G401.6 (cell line): ENCODE measurements at regions not wholly inside any gene's neighbourhood (a gene's known extent, or its start where the extent isn't known, plus 50 kb on each side); places are given as distances from the start of the nearest gene placed in this dataset.

Source experiments
- FAIRE-seq: peaks from 2 replicates; lab custom pipeline; 2012; peaks lifted over from hg19 to GRCh38; lab: Jason Lieb, UNC

GRCh38 chr9:124179196-124180071 lies 78.3 kb upstream of the NEK6 start:
- no peak for FAIRE-seq

- no peak for FAIRE-seq
Measured at GRCh38 chr9:124180557-124180956, 77.2 kb upstream of the NEK6 start.

- no peak for FAIRE-seq
Measured at GRCh38 chr9:124182741-124183140, 75.0 kb upstream of the NEK6 start.

GRCh38 chr9:124183772-124184171 lies 74.0 kb upstream of the NEK6 start:
- FAIRE-seq, result no peak

GRCh38 chr9:124185413-124185812 lies 72.3 kb upstream of the NEK6 start:
- FAIRE-seq, result no peak

- no peak for FAIRE-seq
Measured at GRCh38 chr9:124187311-124187710, 70.4 kb upstream of the NEK6 start.

GRCh38 chr9:124188331-124189110 lies 69.2 kb upstream of the NEK6 start:
- no peak for FAIRE-seq

GRCh38 chr9:124190761-124191160 lies 67.0 kb upstream of the NEK6 start:
- FAIRE-seq, result no peak

GRCh38 chr9:124191691-124192395 lies 65.9 kb upstream of the NEK6 start:
- no peak for FAIRE-seq

- no peak for FAIRE-seq
Measured at GRCh38 chr9:124196814-124197176, 61.0 kb upstream of the NEK6 start.

- FAIRE-seq, result no peak
Measured at GRCh38 chr9:124197177-124198095, 60.3 kb upstream of the NEK6 start.

GRCh38 chr9:124198331-124198730 lies 59.4 kb upstream of the NEK6 start:
- no peak for FAIRE-seq

GRCh38 chr9:124198948-124199347 lies 58.8 kb upstream of the NEK6 start:
- no peak for FAIRE-seq

GRCh38 chr9:124199474-124199873 lies 58.3 kb upstream of the NEK6 start:
- no peak for FAIRE-seq

GRCh38 chr9:124202447-124202971 lies 55.2 kb upstream of the NEK6 start:
- no peak for FAIRE-seq

GRCh38 chr9:124205686-124206352 lies 51.9 kb upstream of the NEK6 start:
- no peak for FAIRE-seq

GRCh38 chr9:124206391-124206790 lies 51.4 kb upstream of the NEK6 start:
- no peak for FAIRE-seq
